PC-3 (cell line): ENCODE measurements at regions not wholly inside any gene's neighbourhood (a gene's known extent, or its start where the extent isn't known, plus 50 kb on each side); places are given as distances from the start of the nearest gene placed in this dataset.

Source experiments
- CTCF ChIP-seq: fragments of 300-600 bp; sonication (generic); conservative IDR thresholded peaks from 2 replicates; pipeline ENCODE4 v1.5.1; 2017; ENCODE audit warnings: antibody characterized with exemption, low read depth, mild to moderate bottlenecking, low read length
- EZH2 ChIP-seq: fragments of 300-600 bp; sonication (generic); IDR thresholded peaks from one replicate; pipeline ENCODE4 v1.6.1; 2017; ENCODE audit warnings: antibody characterized with exemption, mild to moderate bottlenecking, low read length; ENCODE audit not compliant: unreplicated experiment
- EZH2phosphoT487 ChIP-seq: fragments of 300-600 bp; sonication (generic); IDR thresholded peaks from 2 replicates; pipeline ENCODE4 v1.6.1; 2018; ENCODE audit warnings: mild to moderate bottlenecking, antibody characterized with exemption, low read length, borderline replicate concordance

- TF ChIP-seq CTCF = no peak
- no peak for TF ChIP-seq EZH2
- no peak for TF ChIP-seq EZH2phosphoT487
Observed at GRCh38 chr10:43961523-43962345, 313.1 kb upstream of the ZNF32 start.
